GM19240 (cell line): ENCODE measurements at regions not wholly inside any gene's neighbourhood (a gene's known extent, or its start where the extent isn't known, plus 50 kb on each side); places are given as distances from the start of the nearest gene placed in this dataset.
A peak's percentile ranks its signal among the peaks of the same experiment; 100 is the strongest.

Experiments used
- DNase-seq: peaks from one replicate; pipeline ENCODE4 v3.0.0; 2011; ENCODE audit warnings: low spot score; ENCODE audit not compliant: insufficient read length

GRCh38 chr11:93248602-93249001 lies 50.8 kb upstream of the SLC36A4 start:
- DNase-seq = no peak

- no peak for DNase-seq
Observed at GRCh38 chr11:93249459-93250220, 51.8 kb upstream of the SLC36A4 start.

- no peak for DNase-seq
Observed at GRCh38 chr11:93250326-93250725, 52.5 kb upstream of the SLC36A4 start.

GRCh38 chr11:93251922-93252321 lies 54.1 kb upstream of the SLC36A4 start:
- no peak for DNase-seq

- DNase-seq = no peak
Observed at GRCh38 chr11:93253111-93253510, 55.3 kb upstream of the SLC36A4 start.

GRCh38 chr11:93256623-93257022 lies 58.8 kb upstream of the SLC36A4 start:
- DNase-seq = no peak

- DNase-seq = no peak
Observed at GRCh38 chr11:93267383-93267782, 63.2 kb upstream of the DEUP1 start.

GRCh38 chr11:93268287-93269040 lies 62.1 kb upstream of the DEUP1 start:
- no peak for DNase-seq

GRCh38 chr11:93271596-93271995 lies 58.9 kb upstream of the DEUP1 start:
- no peak for DNase-seq

GRCh38 chr11:93274851-93275250 lies 55.7 kb upstream of the DEUP1 start:
- no peak for DNase-seq

GRCh38 chr11:93278976-93279375 lies 51.6 kb upstream of the DEUP1 start:
- DNase-seq = no peak

GRCh38 chr11:93279851-93280347 lies 50.6 kb upstream of the DEUP1 start:
- peak; percentile 2 for DNase-seq
